ENCODE measurements at regions not wholly inside any gene's neighbourhood (a gene's known extent, or its start where the extent isn't known, plus 50 kb on each side); places are given as distances from the start of the nearest gene placed in this dataset.
"Not testable (repeated sequence)": the region's sequence is repeated elsewhere in the genome, so short reads cannot be mapped to it uniquely, and the experiment has no call there.

- no peak for DNase-seq
Measured at GRCh38 chr2:146734821-146735190, 1110.0 kb upstream of the ACVR2A start.

GRCh38 chr2:146734042-146734820, 1110.6 kb upstream of the ACVR2A start:
- no peak for DNase-seq

GRCh38 chr2:146730882-146731281, 1113.9 kb upstream of the ACVR2A start:
- no peak for DNase-seq

- DNase-seq: no peak
Measured at GRCh38 chr2:146721486-146721885, 1123.3 kb upstream of the ACVR2A start.

- no peak for DNase-seq
Measured at GRCh38 chr2:146720170-146720569, 1124.7 kb upstream of the ACVR2A start.

GRCh38 chr2:146716591-146716990, 1128.2 kb upstream of the ACVR2A start:
- DNase-seq: no peak

- no peak for DNase-seq
Measured at GRCh38 chr2:146709004-146709403, 1135.8 kb upstream of the ACVR2A start.

GRCh38 chr2:146701183-146701582, 1143.6 kb upstream of the ACVR2A start:
- DNase-seq: no peak

GRCh38 chr2:146697307-146697706, 1147.5 kb upstream of the ACVR2A start:
- DNase-seq: no peak

GRCh38 chr2:146696787-146697186, 1148.0 kb upstream of the ACVR2A start:
- DNase-seq: not testable (repeated sequence)

- no peak for DNase-seq
Measured at GRCh38 chr2:146681991-146682390, 1162.8 kb upstream of the ACVR2A start.

- DNase-seq: no peak
Measured at GRCh38 chr2:146678516-146678915, 1166.3 kb upstream of the ACVR2A start.

GRCh38 chr2:146677280-146677679, 1167.5 kb upstream of the ACVR2A start:
- no peak for DNase-seq

- DNase-seq: no peak
Measured at GRCh38 chr2:146669735-146670134, 1175.1 kb upstream of the ACVR2A start.

- no peak for DNase-seq
Measured at GRCh38 chr2:146666340-146666739, 1178.5 kb upstream of the ACVR2A start.

- no peak for DNase-seq
Measured at GRCh38 chr2:146665800-146666199, 1179.0 kb upstream of the ACVR2A start.

- DNase-seq: no peak
Measured at GRCh38 chr2:146661473-146662096, 1183.2 kb upstream of the ACVR2A start.

- DNase-seq: no peak
Measured at GRCh38 chr2:146659976-146660375, 1184.9 kb upstream of the ACVR2A start.

- DNase-seq: no peak
Measured at GRCh38 chr2:146652311-146652710, 1192.5 kb upstream of the ACVR2A start.

- DNase-seq: no peak
Measured at GRCh38 chr2:146651361-146651760, 1193.5 kb upstream of the ACVR2A start.

GRCh38 chr2:146642066-146642465, 1202.8 kb upstream of the ACVR2A start:
- no peak for DNase-seq

GRCh38 chr2:146634230-146635097, 1210.4 kb upstream of the ACVR2A start:
- no peak for DNase-seq

GRCh38 chr2:146633159-146633558, 1211.7 kb upstream of the ACVR2A start:
- DNase-seq: no peak

- no peak for DNase-seq
Measured at GRCh38 chr2:146632707-146633106, 1212.1 kb upstream of the ACVR2A start.

All from stimulated activated naive CD4-positive, alpha-beta T cell (primary cell).